ENCODE measurements at regions not wholly inside any gene's neighbourhood (a gene's known extent, or its start where the extent isn't known, plus 50 kb on each side); places are given as distances from the start of the nearest gene placed in this dataset.

DNA sequence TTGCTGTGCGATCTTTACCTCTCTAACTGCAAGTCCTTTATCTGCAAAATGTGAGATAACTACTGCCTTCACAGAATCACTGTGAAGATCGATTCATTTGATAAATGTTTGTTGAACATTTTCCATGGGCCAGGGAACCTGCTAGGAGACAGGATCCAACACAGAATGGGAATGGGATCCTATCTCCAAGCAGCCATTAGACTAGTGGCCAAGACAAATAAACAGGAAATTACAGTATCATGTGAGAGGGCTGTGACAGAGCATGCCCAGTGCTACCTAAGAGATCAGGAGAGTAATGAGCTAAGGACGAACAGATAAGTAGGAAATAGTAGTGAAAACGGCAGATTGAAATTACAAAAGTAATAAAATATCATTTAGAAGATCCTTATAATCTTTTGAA is 105.7 kb downstream of the GRIN2B start:
- DNase-seq (ENCODE audit: low read depth), result no peak
- TF ChIP-seq, protein P1, sequence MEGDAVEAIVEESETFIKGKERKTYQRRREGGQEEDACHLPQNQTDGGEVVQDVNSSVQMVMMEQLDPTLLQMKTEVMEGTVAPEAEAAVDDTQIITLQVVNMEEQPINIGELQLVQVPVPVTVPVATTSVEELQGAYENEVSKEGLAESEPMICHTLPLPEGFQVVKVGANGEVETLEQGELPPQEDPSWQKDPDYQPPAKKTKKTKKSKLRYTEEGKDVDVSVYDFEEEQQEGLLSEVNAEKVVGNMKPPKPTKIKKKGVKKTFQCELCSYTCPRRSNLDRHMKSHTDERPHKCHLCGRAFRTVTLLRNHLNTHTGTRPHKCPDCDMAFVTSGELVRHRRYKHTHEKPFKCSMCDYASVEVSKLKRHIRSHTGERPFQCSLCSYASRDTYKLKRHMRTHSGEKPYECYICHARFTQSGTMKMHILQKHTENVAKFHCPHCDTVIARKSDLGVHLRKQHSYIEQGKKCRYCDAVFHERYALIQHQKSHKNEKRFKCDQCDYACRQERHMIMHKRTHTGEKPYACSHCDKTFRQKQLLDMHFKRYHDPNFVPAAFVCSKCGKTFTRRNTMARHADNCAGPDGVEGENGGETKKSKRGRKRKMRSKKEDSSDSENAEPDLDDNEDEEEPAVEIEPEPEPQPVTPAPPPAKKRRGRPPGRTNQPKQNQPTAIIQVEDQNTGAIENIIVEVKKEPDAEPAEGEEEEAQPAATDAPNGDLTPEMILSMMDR (IDR thresholded peaks at IDR 0.05; ENCODE audit: insufficient read depth, low read depth, low read length), result no peak
- no peak overlapping the region for H3K4me3 ChIP-seq (ENCODE audit: low read depth, low read length)

DNA sequence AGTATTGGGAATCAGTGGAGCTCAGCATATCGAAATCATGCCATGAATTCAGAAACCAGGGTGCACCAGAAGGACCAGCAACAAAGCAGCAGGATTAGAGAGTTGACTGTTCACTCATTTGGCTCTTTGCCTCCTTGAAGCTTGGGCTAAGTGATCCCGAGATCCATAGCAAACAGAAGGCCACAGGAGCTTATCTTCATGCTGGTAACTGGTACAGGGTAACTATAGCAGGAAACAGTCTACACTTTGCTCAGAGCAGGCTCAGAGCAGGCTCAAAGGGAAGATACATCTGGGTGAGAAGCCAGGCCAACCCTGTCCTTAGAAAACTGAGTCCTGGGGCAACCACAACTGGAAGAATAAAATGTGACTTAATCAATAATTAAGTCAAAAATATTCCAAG is 111.1 kb downstream of the GRIN2B start:
- TF ChIP-seq, protein P1 (IDR thresholded peaks at IDR 0.05; ENCODE audit: insufficient read depth, low read depth, low read length), result no peak
- no peak overlapping the region for H3K4me3 ChIP-seq (ENCODE audit: low read depth, low read length)
- DNase-seq (ENCODE audit: low read depth), result no peak

DNA sequence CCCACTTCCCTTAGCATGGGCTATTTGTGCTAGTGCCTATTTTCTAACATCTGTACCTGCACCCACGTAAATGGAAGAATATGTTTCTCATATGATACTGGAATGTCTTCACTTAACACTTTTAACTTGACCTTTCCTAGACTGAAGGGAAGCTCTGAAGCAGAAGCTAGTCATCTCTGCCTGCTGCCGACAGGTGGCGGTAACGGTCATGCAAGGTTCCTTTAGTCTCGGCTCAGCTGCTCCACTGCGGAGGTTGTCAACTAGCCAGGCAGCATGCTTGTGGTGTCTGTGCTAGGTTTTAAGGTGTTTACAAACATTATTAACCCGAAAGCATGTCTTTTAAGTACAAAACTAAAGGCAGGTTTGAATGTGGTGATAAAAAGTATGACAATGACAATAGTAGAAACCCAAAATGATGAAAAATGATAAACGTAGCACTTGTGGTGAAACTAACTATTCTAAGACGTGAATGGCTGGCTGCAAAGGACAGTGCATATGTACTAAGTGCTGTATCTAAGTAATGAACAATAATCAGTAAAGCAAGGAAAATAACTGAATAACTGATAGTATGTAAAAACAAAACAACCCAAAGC is 117.2 kb downstream of the GRIN2B start:
- no peak overlapping the region for H3K4me3 ChIP-seq (ENCODE audit: low read depth, low read length)
- TF ChIP-seq, protein P1 (IDR thresholded peaks at IDR 0.05; ENCODE audit: insufficient read depth, low read depth, low read length), result peak; percentile 86
- peak; percentile 51 for DNase-seq (ENCODE audit: low read depth)

DNA sequence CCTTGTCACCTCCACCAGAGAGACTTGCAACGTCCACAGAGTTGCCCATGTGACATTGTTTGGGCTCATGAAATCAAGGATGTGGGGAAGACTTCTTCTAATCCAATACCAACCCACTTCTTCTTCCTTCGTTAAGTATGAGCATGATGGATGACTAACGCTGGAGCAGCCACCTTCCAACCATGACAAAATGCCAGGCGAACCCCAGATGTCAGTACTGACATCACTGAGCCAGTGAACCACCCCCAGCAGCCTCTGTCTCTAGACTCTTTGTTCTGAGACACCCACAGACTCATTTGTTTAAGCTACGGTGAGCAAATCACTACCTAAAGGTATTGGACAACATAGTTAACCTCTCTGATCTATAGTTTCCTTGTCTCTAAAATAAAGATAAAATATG is 123.7 kb downstream of the GRIN2B start:
- no peak for DNase-seq (ENCODE audit: low read depth)
- TF ChIP-seq, protein P1 (IDR thresholded peaks at IDR 0.05; ENCODE audit: insufficient read depth, low read depth, low read length), result no peak
- no peak overlapping the region for H3K4me3 ChIP-seq (ENCODE audit: low read depth, low read length)

DNA sequence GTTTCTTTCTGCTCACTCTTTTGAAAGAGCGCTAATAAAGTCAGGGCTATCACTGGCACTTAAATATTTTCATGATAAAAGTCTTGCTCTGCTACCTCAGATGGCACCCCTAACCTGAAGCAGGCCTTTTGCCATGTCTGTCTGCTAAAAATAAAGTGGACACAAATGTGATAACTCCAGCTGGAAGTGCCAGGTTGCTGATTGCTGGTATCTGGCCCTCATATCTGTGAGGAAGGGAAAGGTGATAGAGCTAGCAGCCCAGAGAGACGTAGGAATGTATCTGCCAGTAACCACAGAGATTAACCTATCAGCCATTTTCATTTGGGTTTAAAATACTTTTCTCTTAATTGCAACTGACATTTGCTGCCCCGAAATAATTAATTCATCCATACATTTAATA is 127.9 kb downstream of the GRIN2B start:
- TF ChIP-seq, protein P1 (IDR thresholded peaks at IDR 0.05; ENCODE audit: insufficient read depth, low read depth, low read length), result no peak
- H3K4me3 ChIP-seq (ENCODE audit: low read depth, low read length), result no peak overlapping the region
- DNase-seq (ENCODE audit: low read depth), result no peak

DNA sequence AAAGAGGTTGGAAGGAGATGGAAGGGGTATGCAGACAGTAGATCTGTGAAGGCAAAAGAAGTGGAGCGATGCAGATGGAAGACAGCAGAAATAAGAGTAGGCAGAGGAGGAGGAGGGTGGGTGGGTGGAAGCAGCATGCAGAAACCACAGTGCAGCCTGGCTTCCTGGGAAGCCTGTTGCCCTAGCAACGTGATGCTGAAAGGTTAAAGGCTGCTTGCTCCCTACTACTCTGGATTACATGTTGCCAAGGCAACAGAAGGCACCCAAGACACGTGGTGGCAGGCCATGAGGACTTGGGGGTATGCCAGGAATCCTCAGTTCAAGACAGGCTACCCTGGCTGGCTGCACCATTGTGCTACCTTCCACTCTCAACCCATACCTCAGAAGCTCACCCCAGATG is 129.6 kb downstream of the GRIN2B start:
- no peak overlapping the region for H3K4me3 ChIP-seq (ENCODE audit: low read depth, low read length)
- DNase-seq (ENCODE audit: low read depth), result no peak
- TF ChIP-seq, protein P1 (IDR thresholded peaks at IDR 0.05; ENCODE audit: insufficient read depth, low read depth, low read length), result no peak

DNA sequence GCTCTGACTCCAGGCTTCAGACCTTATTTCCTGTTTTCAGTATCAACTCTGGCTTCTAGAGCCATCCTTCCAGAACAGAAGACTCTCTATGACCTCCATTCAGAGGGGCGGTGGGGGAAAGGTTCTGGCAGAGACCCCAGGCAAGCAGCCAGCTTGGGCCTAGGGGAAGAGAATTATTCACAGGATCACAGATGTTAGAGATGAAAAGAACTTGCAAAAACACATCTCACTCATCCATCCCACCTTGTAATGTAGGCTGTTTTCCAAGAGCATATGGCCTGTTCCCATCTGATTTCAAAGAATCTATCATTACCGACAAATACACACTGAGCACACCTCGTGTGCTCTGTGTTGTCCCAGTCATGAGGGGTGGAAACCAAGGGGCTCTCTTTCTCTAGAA is 131.9 kb downstream of the GRIN2B start:
- TF ChIP-seq, protein P1 (IDR thresholded peaks at IDR 0.05; ENCODE audit: insufficient read depth, low read depth, low read length), result no peak
- H3K4me3 ChIP-seq (ENCODE audit: low read depth, low read length), result no peak overlapping the region
- no peak for DNase-seq (ENCODE audit: low read depth)
